Esophagus muscularis mucosa (tissue), 4 donors: ENCODE measurements at regions not wholly inside any gene's neighbourhood (a gene's known extent, or its start where the extent isn't known, plus 50 kb on each side); places are given as distances from the start of the nearest gene placed in this dataset.

ENCODE experiments used
- DNase-seq: peaks from one replicate; pipeline ENCODE4 v3.0.0-alpha.2; 2017; ENCODE audit errors: extremely low spot score
- H3K27ac ChIP-seq, 4 donors: fragments of 200-600 bp; sonication (generic); replicated peaks in 1 of 4; 1 replicate in 3 of 4; 2 replicates in 1 of 4; pipeline ENCODE4 v1.5.1; 2016 to 2019; ENCODE audit warnings: mild to moderate bottlenecking in 1 of 4
- H3K27me3 ChIP-seq, 4 donors: fragments of 200-600 bp; sonication (generic); one replicate each; pipeline versions ENCODE4 v1.5.1 to v1.6.0; 2016 to 2019
- H3K36me3 ChIP-seq, 4 donors: fragments of 200-600 bp; sonication (generic); one replicate each; pipeline ENCODE4 v1.5.1; 2016 to 2019
- H3K4me1 ChIP-seq, 4 donors: fragments of 200-600 bp; sonication (generic); one replicate each; pipeline ENCODE4 v1.5.1; 2016 to 2019
- H3K4me3 ChIP-seq, 4 donors: fragments of 200-600 bp; sonication (generic); 1 replicate in 2 of 4; 2 replicates in 2 of 4; pipeline ENCODE4 v1.5.1; 2016 to 2019; ENCODE audit warnings: mild to moderate bottlenecking in 4 of 4, moderate library complexity in 1 of 4
- H3K9me3 ChIP-seq, 4 donors: fragments of 200-600 bp; sonication (generic); 1 replicate in 3 of 4; 2 replicates in 1 of 4; pipeline ENCODE4 v1.5.1; 2016 to 2019
- CTCF ChIP-seq, 3 experiments: fragments of 200-600 bp in 2 of 3; fragments of 450-650 bp in 1 of 3; sonication (generic) in 2 of 3; IDR thresholded peaks; one replicate each; pipeline ENCODE4 v1.5.1; 2017 to 2019; ENCODE audit warnings: antibody characterized with exemption in 3 of 3, mild to moderate bottlenecking in 2 of 3, moderate library complexity in 1 of 3
- EP300 ChIP-seq: sonication (generic); formaldehyde crosslinking; IDR thresholded peaks from one replicate; pipeline ENCODE4 v1.6.1; 2017; ENCODE audit warnings: antibody characterized with exemption
- POLR2A ChIP-seq: fragments of 450-650 bp; IDR thresholded peaks from one replicate; pipeline ENCODE4 v1.6.1; 2017; ENCODE audit warnings: antibody characterized with exemption, moderate library complexity, mild to moderate bottlenecking, low read depth
- POLR2AphosphoS5 ChIP-seq, 2 donors: sonication (generic); formaldehyde crosslinking; IDR thresholded peaks; one replicate each; pipeline ENCODE4 v1.6.1; 2017; ENCODE audit warnings: antibody characterized with exemption in 2 of 2
- WGBS: methylation state at CpG from one replicate; pipeline ENCODE4 v1.1.5; 2018; 5-methylcytosine and 5-hydroxymethylcytosine counted together
- intact Hi-C: fragments of 100-400 bp; cut with DNase I; formaldehyde crosslinking; loops from one replicate; pipeline ENCODE4 v1.15.1; 2023

GRCh38 chr21:43347461-43348169, 79.3 kb downstream of the SIK1 start:
- intact Hi-C loops: no loop called here
- no peaks in the 10 kb centered on the region for H3K9me3 ChIP-seq
- TF ChIP-seq POLR2A (no peak), CTCF (IDR thresholded peaks at IDR 0.05) (no peak)
- H3K27me3 ChIP-seq: no peaks in the 10 kb centered on the region
- H3K4me3 ChIP-seq: no peak overlapping the region
- WGBS: 97% methylated on average over 20 of the region's 21 CpGs
- H3K27ac ChIP-seq: no peak overlapping the region
- peaks cover 8 to 22% (median 15%) of the 10 kb centered on the region in 4 donors for H3K4me1 ChIP-seq
- DNase-seq: no peak
- H3K36me3 ChIP-seq: no peaks in the 10 kb centered on the region

GRCh38 chr21:43346551-43346950, 80.4 kb downstream of the SIK1 start:
- Histone ChIP-seq H3K9me3 (no peaks in the 10 kb centered on the region), H3K4me3 (no peak overlapping the region), H3K27me3 (no peaks in the 10 kb centered on the region), H3K36me3 (no peaks in the 10 kb centered on the region), H3K4me1 (peaks cover 8 to 22% (median 15%) of the 10 kb centered on the region in 4 donors), H3K27ac (no peak overlapping the region)
- no peak for DNase-seq
- TF ChIP-seq EP300: no peak
- no peak for TF ChIP-seq POLR2A
- 97% methylated on average over 7 of the region's 13 CpGs for WGBS
- intact Hi-C loops: no loop called here

GRCh38 chr21:43345746-43346409, 81.1 kb downstream of the SIK1 start:
- WGBS: 85% methylated on average over 28 of the region's 29 CpGs
- Histone ChIP-seq H3K4me3 (no peak overlapping the region), H3K36me3 (no peaks in the 10 kb centered on the region), H3K9me3 (no peaks in the 10 kb centered on the region), H3K4me1 (peaks cover 14 to 22% (median 15%) of the 10 kb centered on the region in 4 donors), H3K27me3 (no peaks in the 10 kb centered on the region), H3K27ac (no peak overlapping the region)
- DNase-seq: no peak
- TF ChIP-seq EP300 (no peak), POLR2A (no peak), CTCF (IDR thresholded peaks at IDR 0.05) (no peak), POLR2AphosphoS5 (IDR thresholded peaks at IDR 0.05) (no peak)
- intact Hi-C loops: no loop called here

- Histone ChIP-seq H3K27ac (no peak overlapping the region), H3K4me3 (no peak overlapping the region), H3K27me3 (peaks cover 0 to 4% (median 0%) of the 10 kb centered on the region in 4 donors), H3K9me3 (no peaks in the 10 kb centered on the region), H3K36me3 (no peaks in the 10 kb centered on the region), H3K4me1 (peaks cover 14 to 26% (median 17%) of the 10 kb centered on the region in 4 donors)
- 90% methylated on average over 26 of the region's 31 CpGs for WGBS
- no peak for DNase-seq
- intact Hi-C loops: no loop called here
- TF ChIP-seq CTCF (IDR thresholded peaks at IDR 0.05) (no peak), EP300 (no peak), POLR2A (no peak), POLR2AphosphoS5 (IDR thresholded peaks at IDR 0.05) (no peak)
Measured at GRCh38 chr21:43345046-43345745, 81.7 kb downstream of the SIK1 start.
